Hepatocyte (in vitro differentiated cells): ENCODE measurements at regions not wholly inside any gene's neighbourhood (a gene's known extent, or its start where the extent isn't known, plus 50 kb on each side); places are given as distances from the start of the nearest gene placed in this dataset.

Source experiments
- DNase-seq: peaks from one replicate; pipeline ENCODE4 v3.0.0-alpha.2; 2016; ENCODE audit warnings: low spot score
- H2AFZ ChIP-seq: fragments of 200-600 bp; sonication (generic); 2 replicates; pipeline ENCODE4 v1.6.0; 2016; ENCODE audit warnings: antibody characterized with exemption, mild to moderate bottlenecking
- H3K27ac ChIP-seq: fragments of 200-600 bp; sonication (generic); 2 replicates; pipeline ENCODE4 v1.5.1; 2016; ENCODE audit warnings: mild to moderate bottlenecking
- H3K27me3 ChIP-seq: fragments of 200-600 bp; sonication (generic); 2 replicates; pipeline ENCODE4 v1.6.1; 2016
- H3K36me3 ChIP-seq: fragments of 200-600 bp; sonication (generic); replicated peaks from 2 replicates; pipeline ENCODE4 v1.5.1; 2016; ENCODE audit warnings: low read depth; ENCODE audit not compliant: insufficient read depth
- H3K4me1 ChIP-seq: fragments of 200-600 bp; sonication (generic); 2 replicates; pipeline ENCODE4 v1.5.1; 2016; ENCODE audit warnings: mild to moderate bottlenecking, moderate library complexity; ENCODE audit not compliant: insufficient read depth
- H3K4me2 ChIP-seq: fragments of 200-600 bp; sonication (generic); 2 replicates; pipeline ENCODE4 v1.6.0; 2016
- H3K4me3 ChIP-seq: fragments of 200-600 bp; sonication (generic); 2 replicates; pipeline ENCODE4 v1.5.1; 2016; ENCODE audit warnings: mild to moderate bottlenecking
- H3K79me2 ChIP-seq: fragments of 200-600 bp; sonication (generic); 2 replicates; pipeline ENCODE4 v1.6.0; 2017; ENCODE audit warnings: mild to moderate bottlenecking
- H3K9me2 ChIP-seq: fragments of 200-600 bp; sonication (generic); replicated peaks from 2 replicates; pipeline ENCODE4 v1.6.0; 2017; ENCODE audit warnings: mild to moderate bottlenecking; ENCODE audit not compliant: insufficient read depth
- H3K9me3 ChIP-seq: fragments of 200-600 bp; sonication (generic); 2 replicates; pipeline ENCODE4 v1.5.1; 2016; ENCODE audit warnings: low read depth, mild to moderate bottlenecking
- H4K20me1 ChIP-seq: fragments of 200-600 bp; sonication (generic); 2 replicates; pipeline ENCODE4 v1.6.0; 2016; ENCODE audit warnings: mild to moderate bottlenecking; ENCODE audit not compliant: insufficient read depth, poor library complexity, severe bottlenecking
- CTCF ChIP-seq: fragments of 200-600 bp; sonication (generic); IDR thresholded peaks from 2 replicates; pipeline ENCODE4 v1.5.1; 2016; ENCODE audit warnings: antibody characterized with exemption, mild to moderate bottlenecking; ENCODE audit not compliant: poor library complexity
- EZH2 ChIP-seq: fragments of 200-600 bp; sonication (generic); IDR thresholded peaks from 2 replicates; pipeline ENCODE4 v1.6.1; 2016; ENCODE audit warnings: antibody characterized with exemption, mild to moderate bottlenecking, borderline replicate concordance
- EZH2phosphoT487 ChIP-seq: fragments of 200-600 bp; sonication (generic); IDR thresholded peaks from one replicate; pipeline ENCODE4 v1.6.1; 2018; ENCODE audit warnings: antibody characterized with exemption, mild to moderate bottlenecking, low read depth, moderate library complexity; ENCODE audit not compliant: unreplicated experiment, severe bottlenecking
- WGBS: methylation state at CpG from one replicate; pipeline ENCODE4 v1.1.6; 2016; ENCODE audit warnings: low lambda C conversion rate; ENCODE audit errors: missing lambda C conversion rate; 5-methylcytosine and 5-hydroxymethylcytosine counted together

- H3K4me1 ChIP-seq: no peaks in the 10 kb centered on the region
- no peaks in the 10 kb centered on the region for H3K36me3 ChIP-seq
- 86% methylated on average over 2 of the region's 2 CpGs for WGBS
- H3K27ac ChIP-seq: no peak overlapping the region
- H2AFZ ChIP-seq: no peak overlapping the region
- no peaks in the 10 kb centered on the region for H3K79me2 ChIP-seq
- no peak for TF ChIP-seq EZH2
- no peak for TF ChIP-seq EZH2phosphoT487
- no peak for TF ChIP-seq CTCF
- no peaks in the 10 kb centered on the region for H3K9me2 ChIP-seq
- H3K4me2 ChIP-seq: no peak overlapping the region
- H4K20me1 ChIP-seq: no peaks in the 10 kb centered on the region
- H3K27me3 ChIP-seq: no peaks in the 10 kb centered on the region
- DNase-seq: no peak
- no peaks in the 10 kb centered on the region for H3K9me3 ChIP-seq
- H3K4me3 ChIP-seq: no peak overlapping the region
These were observed 1233.2 kb upstream of the CDH6 start for GRCh38 chr5:29960323-29960722.

GRCh38 chr5:29950416-29951145 lies 1242.9 kb upstream of the CDH6 start:
- DNase-seq: no peak
- TF ChIP-seq EZH2 (no peak), EZH2phosphoT487 (no peak), CTCF (no peak)
- H3K4me3 ChIP-seq: no peak overlapping the region
- H4K20me1 ChIP-seq: no peaks in the 10 kb centered on the region
- no peaks in the 10 kb centered on the region for H3K79me2 ChIP-seq
- no peak overlapping the region for H2AFZ ChIP-seq
- WGBS: 73% methylated on average over 2 of the region's 2 CpGs
- no peaks in the 10 kb centered on the region for H3K9me3 ChIP-seq
- H3K4me1 ChIP-seq: no peaks in the 10 kb centered on the region
- no peaks in the 10 kb centered on the region for H3K9me2 ChIP-seq
- H3K27me3 ChIP-seq: no peaks in the 10 kb centered on the region
- no peak overlapping the region for H3K27ac ChIP-seq
- H3K36me3 ChIP-seq: no peaks in the 10 kb centered on the region
- H3K4me2 ChIP-seq: no peak overlapping the region

- H3K79me2 ChIP-seq: no peaks in the 10 kb centered on the region
- H3K9me2 ChIP-seq: no peaks in the 10 kb centered on the region
- 91% methylated on average over 7 of the region's 7 CpGs for WGBS
- H3K36me3 ChIP-seq: no peaks in the 10 kb centered on the region
- no peak overlapping the region for H2AFZ ChIP-seq
- H3K9me3 ChIP-seq: no peaks in the 10 kb centered on the region
- no peaks in the 10 kb centered on the region for H4K20me1 ChIP-seq
- H3K4me1 ChIP-seq: no peaks in the 10 kb centered on the region
- H3K4me2 ChIP-seq: no peak overlapping the region
- no peak overlapping the region for H3K4me3 ChIP-seq
- no peak for TF ChIP-seq EZH2phosphoT487
- TF ChIP-seq CTCF: no peak
- TF ChIP-seq EZH2: no peak
- H3K27ac ChIP-seq: no peak overlapping the region
- H3K27me3 ChIP-seq: no peaks in the 10 kb centered on the region
- DNase-seq: no peak
These were observed 1244.1 kb upstream of the CDH6 start for GRCh38 chr5:29949301-29949872.
